HepG2 (cell line): ENCODE measurements at regions not wholly inside any gene's neighbourhood (a gene's known extent, or its start where the extent isn't known, plus 50 kb on each side); places are given as distances from the start of the nearest gene placed in this dataset.

Experiments used
- ATAC-seq: fragments of 200-7000 bp; cut with Tn5 transposase; 3 replicates; pipeline ENCODE4 v1.9.1; 2020; ENCODE audit warnings: mild to moderate bottlenecking, moderate library complexity
- BruUV-seq: library from RNA; stranded (reverse); fragments of 400-500 nt; replicated peaks from 2 replicates; lab custom pipeline; 2021; lab: Mats Ljungman, UMichigan
- CTCF ChIA-PET: fragments of 300-600 bp; formaldehyde crosslinking; extraction: SDS; loops from one replicate; lab custom pipeline; 2021; ENCODE audit warnings: low total read pairs, inconsistent platforms, low intra/inter-chr PET ratio; lab: Yijun Ruan, JAX
- POLR2A ChIA-PET: fragments of 350-600 bp; sonication (Branson Sonifier 250); formaldehyde crosslinking; loops from one replicate; lab custom pipeline; 2020; ENCODE audit warnings: antibody characterized with exemption, inconsistent platforms; lab: Yijun Ruan, JAX
- DNase-seq: peaks from one replicate; pipeline ENCODE4 v3.0.0-alpha.2; 2015; ENCODE audit warnings: low spot score
- FAIRE-seq: peaks from 3 replicates; lab custom pipeline; 2011; peaks lifted over from hg19 to GRCh38; lab: Jason Lieb, UNC
- H2AFZ ChIP-seq: one replicate; pipeline ENCODE4 v1.6.1; 2011; ENCODE audit warnings: low read length, inconsistent platforms
- H3K27ac ChIP-seq: fragments of 300-600 bp; 3 replicates; pipeline ENCODE4 v1.8.0; 2011; ENCODE audit warnings: mixed run types, mild to moderate bottlenecking, mixed read lengths, low read length, inconsistent platforms; ENCODE audit not compliant: insufficient read depth; ENCODE audit errors: extremely low read length
- H3K27me3 ChIP-seq, 2 experiments: fragments of 200-600 bp in 1 of 2; 2 replicates in 1 of 2; 3 replicates in 1 of 2; pipeline versions ENCODE4 v1.6.0 to v1.8.0; 2011; ENCODE audit warnings: low read length in 2 of 2, mild to moderate bottlenecking in 2 of 2, moderate library complexity in 2 of 2, inconsistent platforms in 1 of 2; ENCODE audit not compliant: insufficient read depth in 2 of 2, control insufficient read depth in 1 of 2
- H3K36me3 ChIP-seq, 2 experiments: fragments of 200-600 bp in 1 of 2; replicated peaks in 1 of 2; 2 replicates in 1 of 2; 3 replicates in 1 of 2; pipeline versions ENCODE4 v1.5.1 to v1.8.0; 2011; ENCODE audit warnings: low read length in 2 of 2, inconsistent platforms in 1 of 2; ENCODE audit not compliant: insufficient read depth in 2 of 2, control insufficient read depth in 1 of 2
- H3K4me1 ChIP-seq: 2 replicates; pipeline ENCODE4 v1.5.1; 2012; ENCODE audit warnings: low read length, inconsistent platforms; ENCODE audit not compliant: insufficient read depth
- H3K4me2 ChIP-seq: 2 replicates; pipeline ENCODE4 v1.6.0; 2011; ENCODE audit warnings: low read depth, low read length, inconsistent platforms
- H3K4me3 ChIP-seq, 3 experiments: fragments of 200-600 bp in 1 of 3; sonication (generic), shearing (Covaris generic) in 1 of 3; replicated peaks in 1 of 3; 2 replicates each; pipeline ENCODE4 v1.5.1; 2011 to 2016; ENCODE audit warnings: low read length in 3 of 3, inconsistent platforms in 2 of 3, low read depth in 2 of 3, mild to moderate bottlenecking in 2 of 3, control low read depth in 1 of 3, mixed read lengths in 1 of 3; ENCODE audit not compliant: insufficient read depth in 1 of 3
- H3K79me2 ChIP-seq: one replicate; pipeline ENCODE4 v1.6.1; 2011; ENCODE audit warnings: low read length, inconsistent platforms; ENCODE audit not compliant: insufficient read depth
- H3K9ac ChIP-seq: 2 replicates; pipeline ENCODE4 v1.6.0; 2011; ENCODE audit warnings: mild to moderate bottlenecking, low read depth, low read length, inconsistent platforms; ENCODE audit not compliant: insufficient read depth
- H3K9me3 ChIP-seq: 2 replicates; pipeline ENCODE4 v1.5.1; 2012; ENCODE audit warnings: mild to moderate bottlenecking, low read length
- H4K20me1 ChIP-seq: 2 replicates; pipeline ENCODE4 v1.6.0; 2011; ENCODE audit warnings: inconsistent platforms, mild to moderate bottlenecking, low read length, moderate library complexity; ENCODE audit not compliant: insufficient read depth
- CCDC6 ChIP-seq: sonication (generic); formaldehyde crosslinking; IDR thresholded peaks from 2 replicates; pipeline ENCODE4 v1.8.1; 2022; ENCODE audit warnings: mild to moderate bottlenecking, missing genetic modification reagents, moderate library complexity
- EHMT2 ChIP-seq: fragments of 200-600 bp; sonication (generic); IDR thresholded peaks from 2 replicates; pipeline ENCODE4 v1.7.0; 2017; ENCODE audit warnings: antibody characterized with exemption, low read depth, low read length, borderline replicate concordance
- HDAC2 ChIP-seq: sonication (generic); formaldehyde crosslinking; IDR thresholded peaks from 2 replicates; pipeline ENCODE4 v1.4.0; 2020; ENCODE audit warnings: missing genetic modification reagents
- KDM4B ChIP-seq: sonication (generic); formaldehyde crosslinking; IDR thresholded peaks from 2 replicates; pipeline ENCODE4 v1.4.0; 2020; ENCODE audit warnings: missing genetic modification reagents
- KLF15 ChIP-seq: sonication (generic); formaldehyde crosslinking; IDR thresholded peaks from 2 replicates; pipeline ENCODE4 v1.8.1; 2023; ENCODE audit warnings: borderline replicate concordance, mild to moderate bottlenecking, inconsistent platforms, missing genetic modification reagents, mixed read lengths
- MAFG ChIP-seq: sonication (generic); formaldehyde crosslinking; IDR thresholded peaks from 2 replicates; pipeline ENCODE4 v1.5.1; 2020; ENCODE audit warnings: mild to moderate bottlenecking, missing genetic modification reagents
- ZBED4 ChIP-seq: sonication (generic); formaldehyde crosslinking; IDR thresholded peaks from 2 replicates; pipeline ENCODE4 v1.4.0; 2020; ENCODE audit warnings: missing genetic modification reagents, borderline replicate concordance
- ZFX ChIP-seq: sonication (generic); formaldehyde crosslinking; IDR thresholded peaks from 2 replicates; pipeline ENCODE4 v1.4.0; 2020; ENCODE audit warnings: mild to moderate bottlenecking, low read depth, missing genetic modification reagents, moderate library complexity
- ZNF143 ChIP-seq: sonication (generic); formaldehyde crosslinking; IDR thresholded peaks from 2 replicates; pipeline ENCODE4 v1.4.0; 2020; ENCODE audit warnings: missing genetic modification reagents
- ZNF280D ChIP-seq: sonication (generic); formaldehyde crosslinking; IDR thresholded peaks from 2 replicates; pipeline ENCODE4 v1.5.1; 2020; ENCODE audit warnings: mild to moderate bottlenecking, missing genetic modification reagents
- ZNF558 ChIP-seq: sonication (generic); formaldehyde crosslinking; IDR thresholded peaks from 2 replicates; pipeline ENCODE4 v1.9.0; 2022; ENCODE audit warnings: mild to moderate bottlenecking, missing genetic modification reagents, borderline replicate concordance
- ZNF577 ChIP-seq: sonication (generic); formaldehyde crosslinking; IDR thresholded peaks from 2 replicates; pipeline ENCODE4 v1.4.0; 2020; ENCODE audit warnings: mild to moderate bottlenecking, low read depth, missing genetic modification reagents, borderline replicate concordance
- WGBS: methylation state at CpG from one replicate; pipeline ENCODE4 v1.1.6; 2017; ENCODE audit warnings: low lambda C conversion rate; 5-methylcytosine and 5-hydroxymethylcytosine counted together
- in situ Hi-C: cut with HindIII; loops from 2 replicates; pipeline ENCODE4 v1.10.0; 2017; ENCODE audit warnings: low pct_unique_long_range_greater_than_20kb; ENCODE audit not compliant: extremely low pct_ligation_motif_present
- intact Hi-C: fragments of 100-400 bp; cut with micrococcal nuclease; formaldehyde crosslinking; loops from one replicate; pipeline ENCODE4 v1.10.0; 2022; ENCODE audit not compliant: unreplicated experiment
- TF ChIP-seq, protein P1 (sequence below): fragments of 450-650 bp; IDR thresholded peaks from 2 replicates; pipeline ENCODE4 v1.6.1; 2017; ENCODE audit warnings: mild to moderate bottlenecking

GRCh38 chr2:172213116-172213860 lies 110.6 kb upstream of the DLX2 start (continued):
- no peak for TF ChIP-seq EHMT2

DNA sequence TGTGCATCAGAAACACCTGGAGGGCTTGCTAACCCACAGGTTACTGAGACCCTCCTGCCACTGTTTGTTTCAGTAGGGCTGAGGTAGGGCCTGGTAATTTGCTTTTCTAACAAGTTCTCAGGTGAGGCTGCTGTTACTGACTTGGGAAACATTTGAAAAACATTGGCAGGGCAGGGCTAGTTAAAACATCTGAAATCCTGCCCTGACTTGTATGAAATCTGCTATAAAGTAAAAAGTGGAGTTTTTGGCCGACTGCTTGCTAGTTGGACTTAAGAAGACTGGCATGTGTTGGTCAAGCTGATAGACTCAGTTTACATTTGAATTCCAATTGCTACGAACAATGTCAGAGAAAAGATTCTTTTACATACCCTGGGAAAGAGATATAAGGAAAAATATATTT lies 111.6 kb upstream of the DLX2 start:
- Histone ChIP-seq H3K9me3 (no peaks in the 10 kb centered on the region), H3K36me3 (no peaks in the 10 kb centered on the region), H3K9ac (no peak overlapping the region), H4K20me1 (no peaks in the 10 kb centered on the region), H3K27ac (no peak overlapping the region), H3K4me2 (no peak overlapping the region), H3K27me3 (peaks cover 3 to 40% of the 10 kb centered on the region in 2 experiments; a peak in 4 of 5 replicates), H3K79me2 (no peaks in the 10 kb centered on the region), H3K4me3 (no peak overlapping the region), H2AFZ (no peak overlapping the region), H3K4me1 (no peaks in the 10 kb centered on the region)
- WGBS: 30% methylated on average over 2 of the region's 2 CpGs
- in situ Hi-C loops (no loop called here), intact Hi-C loops (no loop called here)
- ChIA-PET POLR2A (no interaction called here), CTCF (no interaction called here)
- FAIRE-seq (no peak), DNase-seq (no peak), ATAC-seq (no peak)
- BruUV-seq: no TSS peak
- TF ChIP-seq ZFX (CRISPR knock-in tag): no peak
- TF ChIP-seq MAFG (CRISPR knock-in tag): no peak
- no peak for TF ChIP-seq HDAC2
- TF ChIP-seq ZBED4: no peak
- no peak for TF ChIP-seq ZNF143 (CRISPR knock-in tag)
- TF ChIP-seq ZNF280D (CRISPR knock-in tag): no peak
- no peak for TF ChIP-seq ZNF558 (CRISPR knock-in tag)
- no peak for TF ChIP-seq KDM4B (CRISPR knock-in tag)
- TF ChIP-seq ZNF577: no peak
- no peak for TF ChIP-seq CCDC6 (CRISPR knock-in tag)
- no peak for TF ChIP-seq KLF15 (CRISPR knock-in tag)
- TF ChIP-seq, protein P1, sequence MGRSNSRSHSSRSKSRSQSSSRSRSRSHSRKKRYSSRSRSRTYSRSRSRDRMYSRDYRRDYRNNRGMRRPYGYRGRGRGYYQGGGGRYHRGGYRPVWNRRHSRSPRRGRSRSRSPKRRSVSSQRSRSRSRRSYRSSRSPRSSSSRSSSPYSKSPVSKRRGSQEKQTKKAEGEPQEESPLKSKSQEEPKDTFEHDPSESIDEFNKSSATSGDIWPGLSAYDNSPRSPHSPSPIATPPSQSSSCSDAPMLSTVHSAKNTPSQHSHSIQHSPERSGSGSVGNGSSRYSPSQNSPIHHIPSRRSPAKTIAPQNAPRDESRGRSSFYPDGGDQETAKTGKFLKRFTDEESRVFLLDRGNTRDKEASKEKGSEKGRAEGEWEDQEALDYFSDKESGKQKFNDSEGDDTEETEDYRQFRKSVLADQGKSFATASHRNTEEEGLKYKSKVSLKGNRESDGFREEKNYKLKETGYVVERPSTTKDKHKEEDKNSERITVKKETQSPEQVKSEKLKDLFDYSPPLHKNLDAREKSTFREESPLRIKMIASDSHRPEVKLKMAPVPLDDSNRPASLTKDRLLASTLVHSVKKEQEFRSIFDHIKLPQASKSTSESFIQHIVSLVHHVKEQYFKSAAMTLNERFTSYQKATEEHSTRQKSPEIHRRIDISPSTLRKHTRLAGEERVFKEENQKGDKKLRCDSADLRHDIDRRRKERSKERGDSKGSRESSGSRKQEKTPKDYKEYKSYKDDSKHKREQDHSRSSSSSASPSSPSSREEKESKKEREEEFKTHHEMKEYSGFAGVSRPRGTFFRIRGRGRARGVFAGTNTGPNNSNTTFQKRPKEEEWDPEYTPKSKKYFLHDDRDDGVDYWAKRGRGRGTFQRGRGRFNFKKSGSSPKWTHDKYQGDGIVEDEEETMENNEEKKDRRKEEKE: no peak
